RWPE1 (cell line): ENCODE measurements at regions not wholly inside any gene's neighbourhood (a gene's known extent, or its start where the extent isn't known, plus 50 kb on each side); places are given as distances from the start of the nearest gene placed in this dataset.

Experiments used
- CTCF ChIA-PET: fragments of 350-600 bp; sonication (Branson Sonifier 250); formaldehyde crosslinking; extraction: SDS; loops from one replicate; lab custom pipeline; 2021; lab: Yijun Ruan, JAX
- POLR2A ChIA-PET: fragments of 400-600 bp; formaldehyde crosslinking; extraction: SDS; loops from one replicate; lab custom pipeline; 2020; ENCODE audit warnings: antibody characterized with exemption; ENCODE audit not compliant: low non-redundant PET; lab: Yijun Ruan, JAX
- DNase-seq: peaks from one replicate; pipeline ENCODE4 v3.0.0; 2012; ENCODE audit warnings: low spot score
- H3K27ac ChIP-seq: fragments of 450-650 bp; 2 replicates; pipeline ENCODE4 v1.5.1; 2017
- TF ChIP-seq, protein P1 (sequence below): fragments of 450-650 bp; conservative IDR thresholded peaks from 2 replicates; pipeline ENCODE4 v1.5.1; 2017; ENCODE audit warnings: low read depth, mild to moderate bottlenecking

DNA sequence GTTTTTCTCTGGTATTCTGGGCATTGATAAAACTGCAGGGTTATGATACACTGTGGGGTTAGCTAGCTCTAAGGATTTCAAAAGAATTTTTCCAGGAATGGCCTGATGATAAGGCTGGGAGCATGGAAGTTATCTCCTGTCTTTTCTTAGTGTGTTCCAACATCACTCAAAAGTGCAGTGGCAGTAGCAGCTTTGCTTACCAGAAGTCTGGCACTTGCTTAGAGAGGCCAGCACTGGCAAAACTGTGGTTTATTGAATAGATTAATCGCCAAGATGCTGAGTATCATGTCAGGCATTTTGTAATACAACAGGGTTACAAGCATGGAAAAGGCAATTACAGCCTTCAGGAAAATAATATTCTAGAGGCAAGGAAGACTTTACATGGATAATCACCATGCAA, 719.5 kb upstream of the GJE1 start:
- TF ChIP-seq, protein P1, sequence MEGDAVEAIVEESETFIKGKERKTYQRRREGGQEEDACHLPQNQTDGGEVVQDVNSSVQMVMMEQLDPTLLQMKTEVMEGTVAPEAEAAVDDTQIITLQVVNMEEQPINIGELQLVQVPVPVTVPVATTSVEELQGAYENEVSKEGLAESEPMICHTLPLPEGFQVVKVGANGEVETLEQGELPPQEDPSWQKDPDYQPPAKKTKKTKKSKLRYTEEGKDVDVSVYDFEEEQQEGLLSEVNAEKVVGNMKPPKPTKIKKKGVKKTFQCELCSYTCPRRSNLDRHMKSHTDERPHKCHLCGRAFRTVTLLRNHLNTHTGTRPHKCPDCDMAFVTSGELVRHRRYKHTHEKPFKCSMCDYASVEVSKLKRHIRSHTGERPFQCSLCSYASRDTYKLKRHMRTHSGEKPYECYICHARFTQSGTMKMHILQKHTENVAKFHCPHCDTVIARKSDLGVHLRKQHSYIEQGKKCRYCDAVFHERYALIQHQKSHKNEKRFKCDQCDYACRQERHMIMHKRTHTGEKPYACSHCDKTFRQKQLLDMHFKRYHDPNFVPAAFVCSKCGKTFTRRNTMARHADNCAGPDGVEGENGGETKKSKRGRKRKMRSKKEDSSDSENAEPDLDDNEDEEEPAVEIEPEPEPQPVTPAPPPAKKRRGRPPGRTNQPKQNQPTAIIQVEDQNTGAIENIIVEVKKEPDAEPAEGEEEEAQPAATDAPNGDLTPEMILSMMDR, result no peak
- H3K27ac ChIP-seq, result no peak overlapping the region
- no peak for DNase-seq
- POLR2A ChIA-PET, result no interaction called here
- CTCF ChIA-PET, result no interaction called here

DNA sequence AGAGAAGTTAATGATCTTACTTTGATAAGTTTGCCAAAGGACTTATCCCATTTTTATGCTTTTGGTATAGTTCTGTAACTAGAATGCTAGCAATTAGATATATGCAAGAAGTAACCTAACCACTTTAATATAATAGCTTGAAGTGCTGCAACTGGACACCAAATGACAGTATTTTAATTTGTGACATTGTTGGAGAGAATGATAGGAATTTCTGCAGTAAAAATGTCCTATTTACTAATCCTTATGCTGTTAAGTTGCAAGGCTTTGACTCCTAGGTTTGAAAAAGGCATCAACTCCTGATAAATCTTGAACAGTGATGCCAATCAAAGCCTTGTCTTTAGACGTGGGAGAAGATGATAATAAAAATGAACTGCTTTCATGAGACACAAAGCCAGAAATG, 726.0 kb upstream of the GJE1 start:
- DNase-seq, result no peak
- ChIA-PET POLR2A (no interaction called here), CTCF (no interaction called here)
- H3K27ac ChIP-seq, result no peak overlapping the region
- TF ChIP-seq, protein P1, result no peak

DNA sequence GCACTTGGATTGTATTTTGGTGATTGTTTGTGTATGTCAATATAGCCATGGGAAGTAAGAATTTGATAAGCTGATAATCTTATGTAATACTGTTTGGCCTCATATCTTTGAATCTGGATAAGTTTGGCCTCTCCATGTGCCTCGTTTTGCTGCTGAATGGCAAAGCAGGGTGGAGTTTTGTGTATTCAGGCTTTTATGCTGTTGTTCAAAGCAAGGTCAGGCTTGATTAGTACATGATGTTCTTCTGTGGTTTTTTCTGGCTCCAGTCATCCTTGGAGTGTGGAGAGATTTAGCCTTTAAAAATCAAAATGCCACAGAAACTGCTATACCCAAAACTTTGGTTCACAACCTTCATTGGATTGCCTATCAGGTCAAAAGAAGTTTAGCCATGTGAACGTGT, 728.9 kb upstream of the GJE1 start:
- TF ChIP-seq, protein P1, result no peak
- DNase-seq, result no peak
- H3K27ac ChIP-seq, result no peak overlapping the region
- POLR2A ChIA-PET, result no interaction called here
- CTCF ChIA-PET, result no interaction called here

DNA sequence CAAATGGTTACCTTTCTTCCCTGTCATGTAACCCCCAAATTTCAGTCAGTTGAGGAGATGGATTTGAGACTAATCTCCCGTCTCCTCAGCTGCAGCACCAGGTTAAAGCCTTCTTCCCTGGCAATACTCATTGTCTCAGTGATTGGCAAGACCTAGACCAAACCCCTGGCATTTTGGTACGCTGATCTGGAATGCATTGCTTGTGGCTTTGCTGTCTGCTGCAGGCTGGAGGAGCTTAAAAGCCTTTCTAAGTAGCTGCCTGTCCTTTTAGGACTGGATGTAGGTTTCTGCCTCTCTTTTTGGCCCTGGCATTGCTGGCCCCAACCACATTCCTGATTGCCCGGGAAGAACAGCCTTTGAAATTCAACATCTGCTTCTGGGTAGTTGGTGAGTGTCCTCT, 729.6 kb upstream of the GJE1 start:
- H3K27ac ChIP-seq, result no peak overlapping the region
- no peak for DNase-seq
- TF ChIP-seq, protein P1, result no peak
- POLR2A ChIA-PET, result no interaction called here
- CTCF ChIA-PET, result no interaction called here

DNA sequence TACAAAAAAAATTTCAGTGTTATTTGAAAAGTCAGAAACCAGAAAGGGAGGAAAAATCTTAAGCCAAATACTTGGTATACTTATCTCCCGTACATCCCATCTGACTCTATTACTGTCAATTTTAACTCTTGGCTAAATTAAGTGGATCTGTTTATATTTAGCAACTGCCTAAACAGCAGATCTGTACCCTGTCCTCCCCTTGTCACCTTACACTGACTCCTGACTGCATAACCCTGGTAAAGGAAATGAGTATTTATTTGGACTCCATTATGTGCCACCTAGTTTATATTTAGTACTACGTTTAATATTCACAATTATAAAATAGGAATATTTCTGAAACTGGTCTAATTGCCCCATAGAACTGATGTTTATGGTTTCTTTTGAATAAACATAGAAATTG, 730.2 kb upstream of the GJE1 start:
- TF ChIP-seq, protein P1, result no peak
- DNase-seq, result no peak
- no peak overlapping the region for H3K27ac ChIP-seq
- POLR2A ChIA-PET, result no interaction called here
- CTCF ChIA-PET, result no interaction called here

DNA sequence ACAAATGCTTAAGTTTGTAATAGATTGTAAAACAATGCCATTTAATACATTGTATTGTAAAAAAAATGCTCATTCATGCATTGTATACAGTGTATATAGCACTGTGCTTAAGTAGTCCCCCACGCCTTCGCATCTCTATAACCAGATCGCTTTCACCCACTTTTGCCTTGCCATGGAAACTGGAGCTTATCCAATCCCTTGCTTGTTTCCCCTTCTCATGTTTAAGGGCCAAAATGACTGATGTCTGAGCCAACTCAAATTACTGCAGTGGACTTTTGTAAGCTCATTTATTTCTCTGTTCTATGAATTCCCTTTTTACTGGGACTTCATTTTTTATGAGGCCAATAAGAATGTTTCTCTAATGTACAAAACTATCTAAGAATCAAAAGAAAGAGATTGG, 730.9 kb upstream of the GJE1 start:
- TF ChIP-seq, protein P1, result no peak
- ChIA-PET POLR2A (no interaction called here), CTCF (no interaction called here)
- DNase-seq, result no peak
- no peak overlapping the region for H3K27ac ChIP-seq

DNA sequence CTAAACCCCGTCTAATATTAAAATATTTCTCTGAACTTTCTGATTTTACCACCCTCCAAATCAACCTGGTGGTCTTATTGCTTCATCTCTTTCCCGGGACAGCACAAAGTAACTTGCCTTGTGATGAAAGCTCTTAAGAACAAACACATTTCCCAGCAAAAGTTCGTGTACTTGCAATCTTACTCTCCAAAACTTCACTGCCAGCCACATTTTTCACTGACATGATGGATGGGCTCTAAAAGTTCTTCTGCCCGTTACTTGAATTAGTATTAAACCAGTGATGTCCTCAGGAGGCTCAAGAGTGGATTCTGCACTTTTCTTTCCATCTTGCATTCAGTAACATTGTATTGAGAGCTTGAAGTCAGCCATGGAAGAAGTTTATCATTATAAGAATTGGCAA, 731.6 kb upstream of the GJE1 start:
- H3K27ac ChIP-seq, result no peak overlapping the region
- DNase-seq, result no peak
- ChIA-PET POLR2A (no interaction called here), CTCF (interaction anchor here (0.5 to 0.6 kb wide), 2 partner anchors 24 to 57 kb away, joined by 3 read pairs; no protein-coding TSS in a partner anchor)
- TF ChIP-seq, protein P1, result no peak
